Smooth muscle cell (in vitro differentiated cells): ENCODE measurements at regions not wholly inside any gene's neighbourhood (a gene's known extent, or its start where the extent isn't known, plus 50 kb on each side); places are given as distances from the start of the nearest gene placed in this dataset.

ENCODE experiments used
- DNase-seq: peaks from one replicate; lab custom pipeline; 2025; ENCODE audit not compliant: unreplicated experiment; lab: John Stamatoyannopoulos, UW
- H2AFZ ChIP-seq: fragments of 200-600 bp; sonication (generic); 2 replicates; pipeline ENCODE4 v1.6.0; 2016; ENCODE audit warnings: antibody characterized with exemption, low read depth, mild to moderate bottlenecking
- H3F3A ChIP-seq: fragments of 200-600 bp; sonication (generic); 2 replicates; pipeline ENCODE4 v1.6.0; 2017; ENCODE audit warnings: antibody characterized with exemption, low read depth
- H3K27ac ChIP-seq: fragments of 200-600 bp; sonication (generic); 2 replicates; pipeline ENCODE4 v1.5.1; 2016; ENCODE audit warnings: low read depth, mild to moderate bottlenecking
- H3K27me3 ChIP-seq: fragments of 200-600 bp; sonication (generic); 2 replicates; pipeline ENCODE4 v1.6.1; 2016; ENCODE audit warnings: low read depth, mild to moderate bottlenecking
- H3K36me3 ChIP-seq: fragments of 200-600 bp; sonication (generic); 2 replicates; pipeline ENCODE4 v1.5.1; 2016; ENCODE audit warnings: low read depth
- H3K4me1 ChIP-seq: fragments of 200-600 bp; sonication (generic); 2 replicates; pipeline ENCODE4 v1.5.1; 2016; ENCODE audit warnings: low read depth
- H3K4me2 ChIP-seq: fragments of 200-600 bp; sonication (generic); 2 replicates; pipeline ENCODE4 v1.6.0; 2016; ENCODE audit warnings: mild to moderate bottlenecking
- H3K4me3 ChIP-seq: fragments of 200-600 bp; sonication (generic); 2 replicates; pipeline ENCODE4 v1.5.1; 2016; ENCODE audit warnings: mild to moderate bottlenecking
- H3K79me2 ChIP-seq: fragments of 200-600 bp; sonication (generic); 2 replicates; pipeline ENCODE4 v1.6.0; 2016; ENCODE audit warnings: low read depth, mild to moderate bottlenecking
- H3K9ac ChIP-seq: fragments of 200-600 bp; sonication (generic); 2 replicates; pipeline ENCODE4 v1.6.0; 2016; ENCODE audit warnings: low read depth
- H3K9me3 ChIP-seq: fragments of 200-600 bp; sonication (generic); replicated peaks from 2 replicates; pipeline ENCODE4 v1.5.1; 2016; ENCODE audit warnings: low read depth
- H4K20me1 ChIP-seq: fragments of 200-600 bp; sonication (generic); 2 replicates; pipeline ENCODE4 v1.6.0; 2016; ENCODE audit warnings: low read depth
- CTCF ChIP-seq: fragments of 200-600 bp; sonication (generic); IDR thresholded peaks from 2 replicates; pipeline ENCODE4 v1.5.1; 2017; ENCODE audit warnings: borderline replicate concordance, mild to moderate bottlenecking, antibody characterized with exemption; ENCODE audit not compliant: insufficient read depth, poor library complexity, severe bottlenecking
- WGBS: methylation state at CpG from one replicate; pipeline ENCODE4 v1.1.7; 2016; ENCODE audit warnings: low lambda C conversion rate; 5-methylcytosine and 5-hydroxymethylcytosine counted together

- no peaks in the 10 kb centered on the region for H3K9me3 ChIP-seq
- no peaks in the 10 kb centered on the region for H3K36me3 ChIP-seq
- no peaks in the 10 kb centered on the region for H3K79me2 ChIP-seq
- no peaks in the 10 kb centered on the region for H4K20me1 ChIP-seq
- no peak overlapping the region for H3K4me3 ChIP-seq
- no peaks in the 10 kb centered on the region for H3F3A ChIP-seq
- no peak overlapping the region for H3K4me2 ChIP-seq
- no peaks in the 10 kb centered on the region for H3K27me3 ChIP-seq
- DNase-seq, result no peak
- no peak overlapping the region for H2AFZ ChIP-seq
- H3K9ac ChIP-seq, result no peak overlapping the region
- no peaks in the 10 kb centered on the region for H3K4me1 ChIP-seq
- WGBS, result 64% methylated on average over 4 of the region's 4 CpGs
- no peak for TF ChIP-seq CTCF
- no peak overlapping the region for H3K27ac ChIP-seq
These were observed 803.8 kb downstream of the ADGRL2 start for GRCh38 chr1:82604524-82604923.

- Histone ChIP-seq H3K36me3 (no peaks in the 10 kb centered on the region), H3F3A (no peaks in the 10 kb centered on the region), H3K4me2 (no peak overlapping the region), H3K79me2 (no peaks in the 10 kb centered on the region), H3K27ac (no peak overlapping the region), H3K4me3 (no peak overlapping the region), H2AFZ (no peak overlapping the region), H3K27me3 (no peaks in the 10 kb centered on the region), H4K20me1 (no peaks in the 10 kb centered on the region), H3K9ac (no peak overlapping the region), H3K9me3 (no peaks in the 10 kb centered on the region), H3K4me1 (no peaks in the 10 kb centered on the region)
- no peak for DNase-seq
- no peak for TF ChIP-seq CTCF
These were observed 799.6 kb downstream of the ADGRL2 start for GRCh38 chr1:82600314-82600713.

- DNase-seq, result no peak
- H3K9me3 ChIP-seq, result no peaks in the 10 kb centered on the region
- no peak overlapping the region for H3K4me3 ChIP-seq
- no peak overlapping the region for H2AFZ ChIP-seq
- H3K27me3 ChIP-seq, result no peaks in the 10 kb centered on the region
- H3K4me1 ChIP-seq, result no peaks in the 10 kb centered on the region
- no peaks in the 10 kb centered on the region for H3F3A ChIP-seq
- TF ChIP-seq CTCF, result no peak
- no peak overlapping the region for H3K4me2 ChIP-seq
- no peaks in the 10 kb centered on the region for H3K79me2 ChIP-seq
- H4K20me1 ChIP-seq, result no peaks in the 10 kb centered on the region
- H3K9ac ChIP-seq, result no peak overlapping the region
- no peak overlapping the region for H3K27ac ChIP-seq
- H3K36me3 ChIP-seq, result no peaks in the 10 kb centered on the region
These were observed 798.1 kb downstream of the ADGRL2 start for GRCh38 chr1:82598812-82599211.

- Histone ChIP-seq H3K79me2 (no peaks in the 10 kb centered on the region), H3K4me1 (no peaks in the 10 kb centered on the region), H2AFZ (no peak overlapping the region), H3K9ac (no peak overlapping the region), H3K9me3 (no peaks in the 10 kb centered on the region), H3F3A (no peaks in the 10 kb centered on the region), H3K27me3 (no peaks in the 10 kb centered on the region), H3K36me3 (no peaks in the 10 kb centered on the region), H4K20me1 (no peaks in the 10 kb centered on the region), H3K4me3 (no peak overlapping the region), H3K4me2 (no peak overlapping the region), H3K27ac (no peak overlapping the region)
- no peak for DNase-seq
- no peak for TF ChIP-seq CTCF
These were observed 797.6 kb downstream of the ADGRL2 start for GRCh38 chr1:82598337-82598736.
